H1 (cell line): ENCODE measurements at regions not wholly inside any gene's neighbourhood (a gene's known extent, or its start where the extent isn't known, plus 50 kb on each side); places are given as distances from the start of the nearest gene placed in this dataset.

Source experiments
- CTCF ChIA-PET: fragments of 300-600 bp; sonication (Branson Sonifier 250); formaldehyde crosslinking; loops from one replicate; lab custom pipeline; 2021; ENCODE audit not compliant: partially characterized antibody; lab: Charles Lee
- POLR2A ChIA-PET: fragments of 300-600 bp; sonication (Branson Sonifier 250); formaldehyde crosslinking; loops from one replicate; lab custom pipeline; 2021; ENCODE audit warnings: inconsistent platforms; ENCODE audit not compliant: partially characterized antibody; lab: Charles Lee
- DNase-seq, 2 experiments: peaks; one replicate each; pipeline versions ENCODE4 v3.0.0 to v3.0.0-alpha.2; 2010 to 2022; ENCODE audit warnings: low spot score in 2 of 2, low read depth in 1 of 2, mixed read lengths in 1 of 2
- FAIRE-seq: peaks from 2 replicates; lab custom pipeline; 2011; peaks lifted over from hg19 to GRCh38; lab: Jason Lieb, UNC
- H2AFZ ChIP-seq: 2 replicates; pipeline ENCODE4 v1.8.1; 2012; ENCODE audit warnings: low read length, inconsistent platforms
- H2AK5ac ChIP-seq: 2 replicates; pipeline ENCODE4 v1.6.1; 2013; ENCODE audit warnings: low read depth, low read length
- H2BK120ac ChIP-seq: replicated peaks from 2 replicates; pipeline ENCODE3; 2013; ENCODE audit warnings: low read depth, low read length, inconsistent platforms
- H2BK12ac ChIP-seq: 2 replicates; pipeline ENCODE4 v1.6.1; 2013; ENCODE audit warnings: low read depth, low read length
- H2BK15ac ChIP-seq: 2 replicates; pipeline ENCODE4 v1.6.1; 2013; ENCODE audit warnings: low read length
- H2BK20ac ChIP-seq: 2 replicates; pipeline ENCODE4 v1.6.1; 2013; ENCODE audit warnings: low read length
- H2BK5ac ChIP-seq: 2 replicates; pipeline ENCODE4 v1.6.1; 2013; ENCODE audit warnings: low read depth, low read length
- H3K14ac ChIP-seq: 2 replicates; pipeline ENCODE4 v1.6.1; 2013; ENCODE audit warnings: inconsistent platforms; ENCODE audit not compliant: insufficient read length
- H3K18ac ChIP-seq: 2 replicates; pipeline ENCODE4 v1.6.1; 2013; ENCODE audit warnings: low read length; ENCODE audit errors: extremely low read depth
- H3K23ac ChIP-seq: 2 replicates; pipeline ENCODE4 v1.6.1; 2013; ENCODE audit warnings: inconsistent platforms; ENCODE audit not compliant: insufficient read length
- H3K23me2 ChIP-seq: 2 replicates; pipeline ENCODE4 v1.6.1; 2013; ENCODE audit warnings: low read depth, low read length
- H3K27ac ChIP-seq: 2 replicates; pipeline ENCODE4 v1.6.1; 2011; ENCODE audit warnings: low read depth, low read length, inconsistent platforms
- H3K27me3 ChIP-seq, 4 experiments: replicated peaks in 1 of 4; 1 replicate in 1 of 4; 2 replicates in 3 of 4; pipeline versions ENCODE4 v1.6.1 to v1.8.1; 2011 to 2013; ENCODE audit warnings: low read length in 3 of 4, mild to moderate bottlenecking in 3 of 4, inconsistent platforms in 2 of 4, mixed read lengths in 2 of 4, moderate library complexity in 1 of 4; ENCODE audit not compliant: control insufficient read depth in 3 of 4, insufficient read depth in 3 of 4; ENCODE audit errors: extremely low read depth in 1 of 4
- H3K36me3 ChIP-seq, 4 experiments: 2 replicates each; pipeline versions ENCODE4 v1.6.1 to v1.8.1; 2011 to 2013; ENCODE audit warnings: mild to moderate bottlenecking in 4 of 4, low read length in 3 of 4, moderate library complexity in 2 of 4, control low read depth in 1 of 4, inconsistent platforms in 1 of 4; ENCODE audit not compliant: insufficient read depth in 4 of 4, control insufficient read depth in 2 of 4
- H3K4ac ChIP-seq: replicated peaks from 2 replicates; pipeline ENCODE3; 2013; ENCODE audit warnings: low read length, low read depth, mixed read lengths, inconsistent platforms; ENCODE audit not compliant: insufficient read length
- H3K4me1 ChIP-seq, 4 experiments: replicated peaks in 1 of 4; 1 replicate in 1 of 4; 2 replicates in 3 of 4; pipeline versions ENCODE4 v1.6.1 to v1.8.1; 2011 to 2013; ENCODE audit warnings: low read length in 3 of 4, inconsistent platforms in 2 of 4, mixed read lengths in 1 of 4; ENCODE audit not compliant: insufficient read depth in 4 of 4, control insufficient read depth in 3 of 4
- H3K4me2 ChIP-seq, 2 experiments: 2 replicates each; pipeline versions ENCODE4 v1.6.1 to v1.8.1; 2011 to 2013; ENCODE audit warnings: low read depth in 2 of 2, low read length in 2 of 2, control low read depth in 1 of 2, inconsistent platforms in 1 of 2, mild to moderate bottlenecking in 1 of 2; ENCODE audit not compliant: insufficient read depth in 1 of 2
- H3K4me3 ChIP-seq, 4 experiments: fragments of 200-600, 300-600 bp in 1 of 4; sonication (generic), shearing (Covaris generic), sonication (Bioruptor Twin) in 1 of 4; 2 replicates each; pipeline versions ENCODE4 v1.5.1 to v1.8.1; 2011 to 2016; ENCODE audit warnings: low read length in 4 of 4, low read depth in 3 of 4, control low read depth in 2 of 4, inconsistent platforms in 2 of 4, mild to moderate bottlenecking in 2 of 4, mixed read lengths in 1 of 4, moderate library complexity in 1 of 4; ENCODE audit not compliant: insufficient read depth in 2 of 4; ENCODE audit errors: extremely low read depth in 1 of 4
- H3K56ac ChIP-seq: replicated peaks from 2 replicates; pipeline ENCODE3; 2013; ENCODE audit warnings: low read depth, mild to moderate bottlenecking, mixed read lengths, low read length, inconsistent platforms; ENCODE audit not compliant: insufficient read length
- H3K79me1 ChIP-seq: 2 replicates; pipeline ENCODE4 v1.6.1; 2013; ENCODE audit warnings: low read depth, low read length, control low read depth
- H3K79me2 ChIP-seq, 2 experiments: 2 replicates each; pipeline versions ENCODE4 v1.6.1 to v1.8.1; 2012 to 2013; ENCODE audit warnings: low read length in 2 of 2, mild to moderate bottlenecking in 2 of 2, inconsistent platforms in 1 of 2; ENCODE audit not compliant: insufficient read depth in 2 of 2, control insufficient read depth in 1 of 2
- H3K9ac ChIP-seq, 4 experiments: replicated peaks in 1 of 4; 1 replicate in 1 of 4; 2 replicates in 3 of 4; pipeline versions ENCODE4 v1.6.1 to v1.8.1; 2011 to 2013; ENCODE audit warnings: low read depth in 3 of 4, low read length in 3 of 4, control low read depth in 2 of 4, mild to moderate bottlenecking in 2 of 4, moderate library complexity in 2 of 4, inconsistent platforms in 1 of 4; ENCODE audit errors: extremely low read depth in 1 of 4
- H3K9me3 ChIP-seq, 2 experiments: 2 replicates each; pipeline versions ENCODE4 v1.6.1 to v1.8.1; 2012 to 2013; ENCODE audit warnings: mild to moderate bottlenecking in 2 of 2, moderate library complexity in 2 of 2, control low read depth in 1 of 2, inconsistent platforms in 1 of 2, low read depth in 1 of 2, low read length in 1 of 2, mixed read lengths in 1 of 2; ENCODE audit not compliant: insufficient read depth in 2 of 2
- H4K20me1 ChIP-seq, 2 experiments: replicated peaks in 1 of 2; 2 replicates each; pipeline versions ENCODE3 to v1.8.1; 2011 to 2013; ENCODE audit warnings: inconsistent platforms in 2 of 2, low read length in 2 of 2, mild to moderate bottlenecking in 1 of 2; ENCODE audit not compliant: insufficient read depth in 2 of 2, control insufficient read depth in 1 of 2
- H4K5ac ChIP-seq: 2 replicates; pipeline ENCODE4 v1.6.1; 2013; ENCODE audit warnings: low read length, low read depth, mixed read lengths, inconsistent platforms; ENCODE audit not compliant: insufficient read length
- H4K8ac ChIP-seq: 2 replicates; pipeline ENCODE4 v1.8.0; 2013; ENCODE audit warnings: mild to moderate bottlenecking, moderate library complexity, low read length, inconsistent platforms; ENCODE audit not compliant: insufficient read depth; ENCODE audit errors: extremely low read depth
- H4K91ac ChIP-seq: replicated peaks from 2 replicates; pipeline ENCODE3; 2013; ENCODE audit warnings: low read length, mixed read lengths, inconsistent platforms; ENCODE audit not compliant: insufficient read length
- ATF3 ChIP-seq: IDR thresholded peaks from 2 replicates; pipeline ENCODE4 v1.6.1; 2011; ENCODE audit warnings: low read depth, mild to moderate bottlenecking, low read length; ENCODE audit not compliant: insufficient read depth
- CHD2 ChIP-seq: IDR thresholded peaks from 2 replicates; pipeline ENCODE4 v1.6.1; 2012; ENCODE audit warnings: low read length, improper control_type of control experiment
- JUN ChIP-seq: IDR thresholded peaks from 2 replicates; pipeline ENCODE4 v1.6.1; 2011; ENCODE audit warnings: low read depth, mild to moderate bottlenecking, improper control_type of control experiment, low read length
- TCF12 ChIP-seq: IDR thresholded peaks from 2 replicates; pipeline ENCODE4 v1.6.1; 2011; ENCODE audit warnings: low read depth, mild to moderate bottlenecking, low read length
- ZNF274 ChIP-seq: IDR thresholded peaks from 2 replicates; pipeline ENCODE4 v1.7.0; 2012; ENCODE audit warnings: low read length, borderline replicate concordance; ENCODE audit errors: extremely low read depth
- WGBS, 2 experiments: shearing (Covaris generic) in 1 of 2; methylation state at CpG; one replicate each; pipeline versions ENCODE4 v1.1.6 to v1.1.7; 2013 to 2015; ENCODE audit warnings: low lambda C conversion rate in 2 of 2, mixed read lengths in 2 of 2, inconsistent platforms in 1 of 2, low coverage in 1 of 2, missing lambda C conversion rate in 1 of 2; ENCODE audit not compliant: insufficient replicate concordance in 2 of 2, insufficient coverage in 1 of 2, insufficient read length in 1 of 2; ENCODE audit errors: extremely low coverage in 1 of 2, missing lambda C conversion rate in 1 of 2; 5-methylcytosine and 5-hydroxymethylcytosine counted together

- H2BK12ac ChIP-seq = no peak overlapping the region
- no peaks in the 10 kb centered on the region; the same call in 1 of the 2 replicates for H3K23me2 ChIP-seq
- H2AFZ ChIP-seq = no peak overlapping the region
- no peak overlapping the region for H3K4me3 ChIP-seq
- no peaks in the 10 kb centered on the region for H3K4me1 ChIP-seq
- H3K9ac ChIP-seq = no peak overlapping the region
- H3K4me2 ChIP-seq = no peak overlapping the region
- H2BK5ac ChIP-seq = no peak overlapping the region
- H3K36me3 ChIP-seq = no peaks in the 10 kb centered on the region
- H4K20me1 ChIP-seq = no peaks in the 10 kb centered on the region
- no peak overlapping the region for H2BK20ac ChIP-seq
- no peak overlapping the region for H4K91ac ChIP-seq
- FAIRE-seq = no peak
- no peak overlapping the region for H3K18ac ChIP-seq
- ChIA-PET POLR2A (no interaction called here), CTCF (no interaction called here)
- peaks cover 28 to 32% of the 10 kb centered on the region in 2 experiments for H3K9me3 ChIP-seq
- no peak overlapping the region for H3K56ac ChIP-seq
- H3K14ac ChIP-seq = no peak overlapping the region
- no peak overlapping the region for H2BK120ac ChIP-seq
- H3K27ac ChIP-seq = no peak overlapping the region
- no peaks in the 10 kb centered on the region for H3K27me3 ChIP-seq
- 98% methylated on average over 2 of the region's 2 CpGs; no CpG with 5 or more reads in 1 of the 2 experiments for WGBS, 2 experiments
- H3K4ac ChIP-seq = no peak overlapping the region
- H2AK5ac ChIP-seq = no peak overlapping the region
- H3K79me2 ChIP-seq = no peaks in the 10 kb centered on the region
- no peak overlapping the region for H2BK15ac ChIP-seq
- H3K79me1 ChIP-seq = no peaks in the 10 kb centered on the region
- no peak overlapping the region for H4K8ac ChIP-seq
- DNase-seq = no peak
- no peak overlapping the region for H4K5ac ChIP-seq
- no peak overlapping the region for H3K23ac ChIP-seq
- TF ChIP-seq JUN = no peak
- TF ChIP-seq CHD2 = no peak
- TF ChIP-seq ATF3 = no peak
- no peak for TF ChIP-seq TCF12
- TF ChIP-seq ZNF274 = no peak
These were observed 622.1 kb downstream of the MAT2B start for GRCh38 chr5:164127527-164127926.
